Liver (tissue), 8 donors: ENCODE measurements at regions not wholly inside any gene's neighbourhood (a gene's known extent, or its start where the extent isn't known, plus 50 kb on each side); places are given as distances from the start of the nearest gene placed in this dataset.

Experiments used
- DNase-seq: peaks from one replicate; pipeline ENCODE4 v3.0.0-alpha.2; 2017; ENCODE audit warnings: low spot score
- H3K27ac ChIP-seq, 2 donors: one replicate each; pipeline ENCODE4 v1.7.0; 2013; ENCODE audit warnings: inconsistent platforms in 2 of 2, low read length in 2 of 2, control low read depth in 1 of 2, low read depth in 1 of 2, mild to moderate bottlenecking in 1 of 2
- H3K27me3 ChIP-seq, 4 donors: one replicate each; pipeline versions ENCODE4 v1.6.1 to v1.7.0; 2013; ENCODE audit warnings: low read length in 3 of 4, inconsistent platforms in 1 of 4, mild to moderate bottlenecking in 1 of 4, moderate library complexity in 1 of 4; ENCODE audit not compliant: control insufficient read depth in 4 of 4, insufficient read depth in 4 of 4
- H3K36me3 ChIP-seq, 4 donors: one replicate each; pipeline versions ENCODE4 v1.6.1 to v1.7.0; 2013; ENCODE audit warnings: low read length in 3 of 4, mild to moderate bottlenecking in 3 of 4, low read depth in 1 of 4, moderate library complexity in 1 of 4; ENCODE audit not compliant: control insufficient read depth in 4 of 4, insufficient read depth in 3 of 4
- H3K4me1 ChIP-seq, 4 donors: one replicate each; pipeline versions ENCODE4 v1.6.1 to v1.7.0; 2013; ENCODE audit warnings: low read length in 3 of 4, mild to moderate bottlenecking in 3 of 4, moderate library complexity in 1 of 4; ENCODE audit not compliant: control insufficient read depth in 4 of 4, insufficient read depth in 4 of 4
- H3K4me3 ChIP-seq, 3 donors: one replicate each; pipeline versions ENCODE4 v1.6.1 to v1.7.0; 2013; ENCODE audit warnings: low read length in 3 of 3, control low read depth in 1 of 3, low read depth in 1 of 3, mild to moderate bottlenecking in 1 of 3
- H3K9ac ChIP-seq, 2 donors: one replicate each; pipeline ENCODE4 v1.7.0; 2013; ENCODE audit warnings: low read length in 2 of 2, mild to moderate bottlenecking in 2 of 2, moderate library complexity in 2 of 2, control low read depth in 1 of 2, low read depth in 1 of 2
- H3K9me3 ChIP-seq, 4 donors: one replicate each; pipeline versions ENCODE4 v1.6.1 to v1.7.0; 2013; ENCODE audit warnings: low read length in 3 of 4; ENCODE audit not compliant: control insufficient read depth in 4 of 4
- CTCF ChIP-seq: fragments of 150-350 bp; IDR thresholded peaks from 2 replicates; pipeline ENCODE4 v1.5.1; 2017; ENCODE audit warnings: improper control_type of control experiment, low read depth, low read length; ENCODE audit not compliant: missing input control
- EGR1 ChIP-seq, 2 donors: IDR thresholded peaks; 2 replicates each; pipeline ENCODE4 v1.6.1; 2016 to 2018; ENCODE audit warnings: antibody characterized with exemption in 2 of 2, low read depth in 2 of 2
- FOXA1 ChIP-seq: IDR thresholded peaks from 2 replicates; pipeline ENCODE4 v1.6.1; 2016; ENCODE audit warnings: antibody characterized with exemption
- FOXA2 ChIP-seq: IDR thresholded peaks from 2 replicates; pipeline ENCODE4 v1.6.1; 2016; ENCODE audit warnings: antibody characterized with exemption
- GABPA ChIP-seq, 2 donors: IDR thresholded peaks in 1 of 2; conservative IDR thresholded peaks in 1 of 2; 2 replicates each; pipeline ENCODE4 v1.6.1; 2016; ENCODE audit warnings: antibody characterized with exemption in 2 of 2, mild to moderate bottlenecking in 1 of 2, moderate library complexity in 1 of 2
- HNF4A ChIP-seq, 2 donors: conservative IDR thresholded peaks; 2 replicates each; pipeline ENCODE4 v1.6.1; 2016; ENCODE audit warnings: antibody characterized with exemption in 2 of 2, mild to moderate bottlenecking in 2 of 2
- HNF4G ChIP-seq: IDR thresholded peaks from 2 replicates; pipeline ENCODE4 v1.6.1; 2016; ENCODE audit warnings: antibody characterized with exemption
- JUND ChIP-seq, 2 donors: IDR thresholded peaks; 2 replicates each; pipeline ENCODE4 v1.6.1; 2016; ENCODE audit warnings: antibody characterized with exemption in 2 of 2
- MAX ChIP-seq: IDR thresholded peaks from 2 replicates; pipeline ENCODE4 v1.6.1; 2016; ENCODE audit warnings: antibody characterized with exemption
- NR2F2 ChIP-seq: IDR thresholded peaks from 2 replicates; pipeline ENCODE4 v1.6.1; 2016; ENCODE audit warnings: antibody characterized with exemption
- RAD21 ChIP-seq, 2 donors: IDR thresholded peaks; 2 replicates each; pipeline ENCODE4 v1.6.1; 2016; ENCODE audit warnings: antibody characterized with exemption in 2 of 2, mild to moderate bottlenecking in 2 of 2
- REST ChIP-seq: IDR thresholded peaks from 2 replicates; pipeline ENCODE4 v1.6.1; 2016; ENCODE audit warnings: antibody characterized with exemption, mild to moderate bottlenecking
- RXRA ChIP-seq, 2 donors: IDR thresholded peaks; 2 replicates each; pipeline ENCODE4 v1.6.1; 2017 to 2018; ENCODE audit warnings: antibody characterized with exemption in 2 of 2, mild to moderate bottlenecking in 1 of 2
- SP1 ChIP-seq: IDR thresholded peaks from 2 replicates; pipeline ENCODE4 v1.6.1; 2018; ENCODE audit warnings: antibody characterized with exemption, mild to moderate bottlenecking
- TAF1 ChIP-seq: conservative IDR thresholded peaks from 2 replicates; pipeline ENCODE4 v1.6.1; 2016; ENCODE audit warnings: antibody characterized with exemption, mild to moderate bottlenecking
- YY1 ChIP-seq: IDR thresholded peaks from 2 replicates; pipeline ENCODE4 v1.6.1; 2016; ENCODE audit warnings: antibody characterized with exemption, mild to moderate bottlenecking
- ZBTB33 ChIP-seq: IDR thresholded peaks from 2 replicates; pipeline ENCODE4 v1.6.1; 2016; ENCODE audit warnings: antibody characterized with exemption
- WGBS: extraction: QIAGEN DNeasy Blood & Tissue Kit; methylation state at CpG from one replicate; pipeline ENCODE4 v1.1.7; 2013; 5-methylcytosine and 5-hydroxymethylcytosine counted together
- TF ChIP-seq, protein P1 (sequence below): IDR thresholded peaks from 2 replicates; pipeline ENCODE4 v1.6.1; 2016; ENCODE audit warnings: antibody characterized with exemption
- donor health status: healthy.
- donor health status: healthy.
- donor health status: healthy.
- donor health status: healthy.
- donor health status: healthy.

- Histone ChIP-seq H3K9me3 (peaks cover 0 to 1% (median 0%) of the 10 kb centered on the region in 4 donors), H3K27ac (no peak overlapping the region), H3K4me3 (no peak overlapping the region), H3K9ac (no peak overlapping the region), H3K4me1 (peaks cover 0 to under 1% (median under 1%) of the 10 kb centered on the region in 4 donors), H3K36me3 (no peaks in the 10 kb centered on the region), H3K27me3 (peaks cover 0 to 3% (median 0%) of the 10 kb centered on the region in 4 donors)
- WGBS: 84% methylated on average over 3 of the region's 3 CpGs
- DNase-seq: no peak
- TF ChIP-seq FOXA2: no peak
- no peak for TF ChIP-seq EGR1 (IDR thresholded peaks at IDR 0.05; ENCODE audit: low read depth in 2 of 2)
- TF ChIP-seq JUND (IDR thresholded peaks at IDR 0.05): no peak
- no peak for TF ChIP-seq FOXA1
- no peak for TF ChIP-seq TAF1
- no peak for TF ChIP-seq CTCF
- no peak for TF ChIP-seq HNF4A (conservative IDR thresholded peaks at IDR 0.05)
- TF ChIP-seq SP1: no peak
- TF ChIP-seq MAX: no peak
- no peak for TF ChIP-seq ZBTB33
- TF ChIP-seq YY1: no peak
- no peak for TF ChIP-seq NR2F2
- no peak for TF ChIP-seq RXRA (IDR thresholded peaks at IDR 0.05)
- TF ChIP-seq, protein P1, sequence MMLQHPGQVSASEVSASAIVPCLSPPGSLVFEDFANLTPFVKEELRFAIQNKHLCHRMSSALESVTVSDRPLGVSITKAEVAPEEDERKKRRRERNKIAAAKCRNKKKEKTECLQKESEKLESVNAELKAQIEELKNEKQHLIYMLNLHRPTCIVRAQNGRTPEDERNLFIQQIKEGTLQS: no peak
- TF ChIP-seq HNF4G: no peak
- no peak for TF ChIP-seq GABPA (IDR thresholded peaks at IDR 0.05 in 1 of 2, conservative IDR thresholded peaks at IDR 0.05 in 1 of 2)
- TF ChIP-seq RAD21 (IDR thresholded peaks at IDR 0.05): no peak
- no peak for TF ChIP-seq REST
Measured at GRCh38 chr14:30275604-30276003, 283.4 kb upstream of the G2E3 start.
